Coronary artery (tissue), 2 donors: ENCODE measurements at regions not wholly inside any gene's neighbourhood (a gene's known extent, or its start where the extent isn't known, plus 50 kb on each side); places are given as distances from the start of the nearest gene placed in this dataset.
A peak's percentile ranks its signal among the peaks of the same experiment; 100 is the strongest.

Source experiments
- DNase-seq: peaks from one replicate; pipeline ENCODE4 v3.0.0-alpha.2; 2017; ENCODE audit warnings: low spot score
- H3K27ac ChIP-seq, 2 donors: fragments of 200-600 bp; sonication (generic); one replicate each; pipeline ENCODE4 v1.5.1; 2016 to 2019
- H3K4me3 ChIP-seq: fragments of 200-600 bp; sonication (generic); 2 replicates; pipeline ENCODE4 v1.5.1; 2016; ENCODE audit warnings: mild to moderate bottlenecking, moderate library complexity
- CTCF ChIP-seq: fragments of 200-600 bp; sonication (generic); IDR thresholded peaks from one replicate; pipeline ENCODE4 v1.5.1; 2019; ENCODE audit warnings: antibody characterized with exemption

- DNase-seq: no peak
- no peak for TF ChIP-seq CTCF
- no peak overlapping the region for H3K4me3 ChIP-seq
- no peak overlapping the region for H3K27ac ChIP-seq
Measured at GRCh38 chr7:153005750-153006435, 246.3 kb downstream of the ACTR3B start.

GRCh38 chr7:153006452-153006851 is 246.9 kb downstream of the ACTR3B start:
- H3K27ac ChIP-seq: no peak overlapping the region
- no peak for TF ChIP-seq CTCF
- no peak for DNase-seq
- no peak overlapping the region for H3K4me3 ChIP-seq

- no peak for TF ChIP-seq CTCF
Measured at GRCh38 chr7:153006911-153007310, 247.4 kb downstream of the ACTR3B start.

GRCh38 chr7:153010416-153010815 is 250.9 kb downstream of the ACTR3B start:
- Histone ChIP-seq H3K4me3 (no peak overlapping the region), H3K27ac (no peak overlapping the region)
- DNase-seq: no peak
- TF ChIP-seq CTCF: no peak

More at GRCh38 chr7:153006911-153007310, 247.4 kb downstream of the ACTR3B start:
- DNase-seq: no peak
- Histone ChIP-seq H3K27ac (no peak overlapping the region), H3K4me3 (no peak overlapping the region)

- no peak overlapping the region for H3K27ac ChIP-seq
- no peak for DNase-seq
- H3K4me3 ChIP-seq: no peak overlapping the region
- TF ChIP-seq CTCF: no peak
Measured at GRCh38 chr7:153012203-153012602, 252.7 kb downstream of the ACTR3B start.

GRCh38 chr7:153017223-153017622 is 257.7 kb downstream of the ACTR3B start:
- TF ChIP-seq CTCF: no peak
- no peak for DNase-seq
- H3K27ac ChIP-seq: no peak overlapping the region
- H3K4me3 ChIP-seq: no peak overlapping the region

GRCh38 chr7:153021542-153021941 is 262.0 kb downstream of the ACTR3B start:
- peak; percentile 45 for DNase-seq
- no peak overlapping the region for H3K4me3 ChIP-seq
- no peak overlapping the region for H3K27ac ChIP-seq
- no peak for TF ChIP-seq CTCF
